D721Med (cell line): ENCODE measurements at regions not wholly inside any gene's neighbourhood (a gene's known extent, or its start where the extent isn't known, plus 50 kb on each side); places are given as distances from the start of the nearest gene placed in this dataset.

ENCODE experiments used
- DNase-seq: peaks from one replicate; pipeline ENCODE4 v3.0.0; 2011; ENCODE audit warnings: low spot score; ENCODE audit not compliant: insufficient read length
- FAIRE-seq: peaks from 2 replicates; lab custom pipeline; 2011; peaks lifted over from hg19 to GRCh38; lab: Jason Lieb, UNC
- CTCF ChIP-seq: IDR thresholded peaks from 2 replicates; pipeline ENCODE4 v1.5.1; 2012; ENCODE audit warnings: mild to moderate bottlenecking, control low read depth; ENCODE audit not compliant: insufficient read depth; ENCODE audit errors: missing control alignments

GRCh38 chr10:128774979-128775378 lies 648.8 kb upstream of the MKI67 start:
- DNase-seq (no peak), FAIRE-seq (no peak)
- no peak for TF ChIP-seq CTCF

DNA sequence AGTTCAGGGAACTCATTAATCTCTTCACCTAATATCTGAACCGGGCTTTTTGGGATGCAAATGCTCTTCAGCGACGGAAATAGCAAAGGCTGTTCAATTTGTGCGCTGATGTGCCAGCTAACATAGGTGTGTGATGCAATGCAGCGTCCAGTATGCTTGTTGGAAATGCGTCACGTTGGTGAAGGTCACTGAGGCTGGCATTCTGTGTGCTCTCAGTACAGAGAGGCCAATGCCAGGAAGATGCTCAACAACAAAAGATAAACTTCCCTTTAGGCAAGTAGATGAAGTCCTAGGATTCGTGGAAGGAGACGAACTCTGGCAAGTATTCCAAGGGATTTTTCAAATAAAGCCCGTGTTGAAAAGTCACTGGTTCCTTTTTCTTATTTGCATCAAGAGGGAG lies 649.5 kb upstream of the MKI67 start:
- TF ChIP-seq CTCF: no peak
- FAIRE-seq: no peak
- DNase-seq: no peak

DNA sequence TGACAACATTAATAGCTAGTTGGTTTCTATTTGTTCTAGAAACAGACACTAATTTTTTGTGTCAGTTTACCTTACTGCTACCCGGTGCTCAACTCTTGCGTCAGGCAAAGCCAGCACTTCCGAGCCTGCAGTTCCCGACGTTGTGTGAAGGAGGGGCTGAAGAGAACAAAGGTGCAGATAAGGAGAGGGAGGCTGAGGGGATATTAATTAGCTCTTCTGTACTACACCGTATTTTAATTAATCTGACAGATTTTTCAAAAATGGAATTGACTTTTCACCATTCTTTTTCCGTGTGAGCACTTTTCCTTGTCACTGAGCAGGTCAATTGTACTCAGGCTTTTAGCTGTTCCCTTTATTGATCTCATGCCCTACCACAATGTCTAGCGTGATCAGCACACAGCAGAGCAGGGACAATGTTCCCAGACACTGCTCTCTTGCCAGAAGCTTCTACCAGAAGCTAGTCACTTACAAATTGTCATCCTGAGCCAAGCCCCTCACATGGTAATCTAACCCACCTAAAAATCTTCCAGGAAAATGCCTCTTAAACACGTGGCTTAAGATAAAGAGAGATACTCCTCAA lies 650.5 kb upstream of the MKI67 start:
- DNase-seq (no peak), FAIRE-seq (no peak)
- no peak for TF ChIP-seq CTCF

DNA sequence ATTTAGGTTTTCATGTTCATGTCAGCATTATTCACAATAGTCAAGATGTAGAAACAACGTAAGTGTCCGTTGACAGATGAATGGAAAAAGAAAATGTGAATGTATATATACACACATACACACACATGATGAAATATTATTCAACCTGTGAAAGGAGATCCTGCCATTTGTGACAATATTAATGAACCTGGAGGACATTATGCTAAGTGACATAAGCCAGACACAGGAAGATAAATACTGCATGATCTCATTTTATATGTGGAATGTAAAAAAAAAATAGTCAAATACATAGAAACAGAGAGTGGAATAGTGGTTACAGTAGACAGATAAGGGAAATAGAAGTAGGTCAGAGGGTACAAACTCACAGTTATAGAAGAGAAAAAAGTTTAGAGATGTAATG lies 651.1 kb upstream of the MKI67 start:
- DNase-seq (no peak), FAIRE-seq (no peak)
- TF ChIP-seq CTCF: no peak

- DNase-seq (no peak), FAIRE-seq (no peak)
- no peak for TF ChIP-seq CTCF
These were observed 653.2 kb upstream of the MKI67 start for GRCh38 chr10:128779416-128779815.

DNA sequence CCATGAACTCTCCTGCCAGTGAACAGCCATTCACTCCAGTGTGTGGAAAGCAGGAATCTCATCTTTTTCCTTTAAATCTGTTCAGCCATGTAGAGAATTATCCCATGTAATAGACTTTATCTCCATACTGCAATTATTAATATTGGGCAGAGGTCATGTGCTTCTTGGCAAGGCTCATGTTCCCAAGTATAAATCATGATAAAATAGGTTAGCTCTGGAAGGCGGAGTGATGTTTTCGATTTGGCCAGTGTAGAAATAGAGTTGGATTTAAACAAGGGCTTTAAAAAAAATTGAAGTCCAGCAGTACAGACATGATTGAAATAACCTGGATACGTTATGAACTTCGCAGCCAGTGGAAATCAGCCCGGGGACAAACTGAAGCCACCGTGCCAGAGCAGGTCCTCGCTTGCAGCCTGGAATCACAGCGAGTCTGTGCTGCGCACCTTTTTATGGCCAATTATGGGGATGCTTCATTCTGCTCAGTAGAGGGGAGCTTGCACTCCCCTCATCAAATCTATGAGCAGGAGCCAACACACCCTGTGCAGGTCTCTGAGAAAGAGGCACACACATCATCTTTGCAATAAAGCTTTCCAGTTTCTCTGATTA lies 654.0 kb upstream of the MKI67 start:
- no peak for TF ChIP-seq CTCF
- FAIRE-seq (no peak), DNase-seq (no peak)

- DNase-seq: no peak
- TF ChIP-seq CTCF: no peak
- FAIRE-seq: no peak
These were observed 655.4 kb upstream of the MKI67 start for GRCh38 chr10:128781637-128782036.
